ENCODE measurements at regions not wholly inside any gene's neighbourhood (a gene's known extent, or its start where the extent isn't known, plus 50 kb on each side); places are given as distances from the start of the nearest gene placed in this dataset.

- H3K9me3 ChIP-seq (ENCODE audit: control extremely low read depth in 1 of 3, control insufficient read depth in 2 of 3, insufficient read depth in 1 of 3, low read length in 2 of 3) = no peaks in the 10 kb centered on the region
- no peak overlapping the region for H2AFZ ChIP-seq (ENCODE audit: insufficient read depth, low read depth, low read length, poor library complexity, severe bottlenecking)
- no peaks in the 10 kb centered on the region for H4K20me1 ChIP-seq (ENCODE audit: control insufficient read depth, insufficient read depth, low read length, poor library complexity, severe bottlenecking)
- no peaks in the 10 kb centered on the region for H3K4me1 Mint-ChIP-seq
- H3K4me3 Mint-ChIP-seq = no peak overlapping the region
- H3K27me3 Mint-ChIP-seq = no peaks in the 10 kb centered on the region
- ChIA-PET CTCF (no interaction called here), POLR2A (no interaction called here)
- no peak for ATAC-seq (ENCODE audit: low read depth)
- H3K9ac ChIP-seq (ENCODE audit: low read length) = no peak overlapping the region
- TF ChIP-seq EZH2 (IDR thresholded peaks at IDR 0.05; ENCODE audit: borderline replicate concordance, insufficient read depth, low read depth, low read length, poor library complexity, severe bottlenecking) = no peak
- no peak for TF ChIP-seq CTCF (IDR thresholded peaks at IDR 0.05)
- no peaks in the 10 kb centered on the region for H3K4me1 ChIP-seq (ENCODE audit: control insufficient read depth in 2 of 2, insufficient read depth in 2 of 2, low read length in 2 of 2)
- H3K9me3 Mint-ChIP-seq (ENCODE audit: insufficient read depth) = peaks cover 2% of the 10 kb centered on the region
- H3K4me2 ChIP-seq (replicated peaks; ENCODE audit: low read depth, low read length, poor library complexity, severe bottlenecking) = no peak overlapping the region
- H3K27ac ChIP-seq (ENCODE audit: low read length in 2 of 2) = no peak overlapping the region
- DNase-seq = no peak
- no peaks in the 10 kb centered on the region for H3K79me2 ChIP-seq (ENCODE audit: control insufficient read depth, insufficient read depth, low read length)
- H3K36me3 ChIP-seq (replicated peaks in 1 of 2; ENCODE audit: control extremely low read depth in 1 of 2, control insufficient read depth in 1 of 2, extremely low read depth in 1 of 2, insufficient read depth in 2 of 2, low read length in 1 of 2) = no peaks in the 10 kb centered on the region
- no peak overlapping the region for H3K27ac Mint-ChIP-seq
- H3K27me3 ChIP-seq (replicated peaks in 1 of 4; ENCODE audit: control extremely low read depth in 1 of 4, control insufficient read depth in 3 of 4, insufficient read depth in 4 of 4, low read length in 3 of 4) = no peaks in the 10 kb centered on the region
- no CpG with 5 or more reads among the region's 2 CpGs for WGBS (ENCODE audit: insufficient coverage)
- no peak overlapping the region for H3K4me3 ChIP-seq (ENCODE audit: control extremely low read depth in 1 of 5, extremely low read depth in 1 of 5, insufficient read depth in 1 of 5, low read depth in 2 of 5, low read length in 4 of 5)
- intact Hi-C loops (cut with micrococcal nuclease) = no loop called here
Measured at GRCh38 chr14:28584951-28585350, 181.6 kb upstream of the FOXG1 start.

GRCh38 chr14:28589792-28590191, 176.8 kb upstream of the FOXG1 start:
- no peak overlapping the region for H3K4me2 ChIP-seq (replicated peaks; ENCODE audit: low read depth, low read length, poor library complexity, severe bottlenecking)
- H3K9me3 ChIP-seq (ENCODE audit: control extremely low read depth in 1 of 3, control insufficient read depth in 2 of 3, insufficient read depth in 1 of 3, low read length in 2 of 3) = no peaks in the 10 kb centered on the region
- no peak overlapping the region for H3K27ac ChIP-seq (ENCODE audit: low read length in 2 of 2)
- H3K36me3 ChIP-seq (replicated peaks in 1 of 2; ENCODE audit: control extremely low read depth in 1 of 2, control insufficient read depth in 1 of 2, extremely low read depth in 1 of 2, insufficient read depth in 2 of 2, low read length in 1 of 2) = no peaks in the 10 kb centered on the region
- TF ChIP-seq CTCF (IDR thresholded peaks at IDR 0.05) = no peak
- TF ChIP-seq EZH2 (IDR thresholded peaks at IDR 0.05; ENCODE audit: borderline replicate concordance, insufficient read depth, low read depth, low read length, poor library complexity, severe bottlenecking) = no peak
- H3K9me3 Mint-ChIP-seq (ENCODE audit: insufficient read depth) = peaks cover 4% of the 10 kb centered on the region
- no peaks in the 10 kb centered on the region for H3K27me3 ChIP-seq (replicated peaks in 1 of 4; ENCODE audit: control extremely low read depth in 1 of 4, control insufficient read depth in 3 of 4, insufficient read depth in 4 of 4, low read length in 3 of 4)
- ATAC-seq (ENCODE audit: low read depth) (no peak), DNase-seq (no peak)
- no peaks in the 10 kb centered on the region for H3K27me3 Mint-ChIP-seq
- intact Hi-C loops (cut with micrococcal nuclease) = no loop called here
- H3K9ac ChIP-seq (ENCODE audit: low read length) = no peak overlapping the region
- no peaks in the 10 kb centered on the region for H3K79me2 ChIP-seq (ENCODE audit: control insufficient read depth, insufficient read depth, low read length)
- H3K4me3 ChIP-seq (ENCODE audit: control extremely low read depth in 1 of 5, extremely low read depth in 1 of 5, insufficient read depth in 1 of 5, low read depth in 2 of 5, low read length in 4 of 5) = no peak overlapping the region
- H3K4me1 ChIP-seq (ENCODE audit: control insufficient read depth in 2 of 2, insufficient read depth in 2 of 2, low read length in 2 of 2) = no peaks in the 10 kb centered on the region
- H3K4me3 Mint-ChIP-seq = no peak overlapping the region
- no peak overlapping the region for H3K27ac Mint-ChIP-seq
- H4K20me1 ChIP-seq (ENCODE audit: control insufficient read depth, insufficient read depth, low read length, poor library complexity, severe bottlenecking) = no peaks in the 10 kb centered on the region
- H3K4me1 Mint-ChIP-seq = no peaks in the 10 kb centered on the region
- WGBS (ENCODE audit: insufficient coverage) = no CpG with 5 or more reads among the region's 1 CpG
- H2AFZ ChIP-seq (ENCODE audit: insufficient read depth, low read depth, low read length, poor library complexity, severe bottlenecking) = no peak overlapping the region
- ChIA-PET POLR2A (no interaction called here), CTCF (no interaction called here)
